ENCODE measurements at regions not wholly inside any gene's neighbourhood (a gene's known extent, or its start where the extent isn't known, plus 50 kb on each side); places are given as distances from the start of the nearest gene placed in this dataset.

- H3K4me1 Mint-ChIP-seq (ENCODE audit: insufficient read depth, unreplicated experiment): no peaks in the 10 kb centered on the region
- ChIA-PET CTCF (no interaction called here), POLR2A (no interaction called here)
- peaks cover 5% of the 10 kb centered on the region for H3K9me3 Mint-ChIP-seq (ENCODE audit: unreplicated experiment)
- intact Hi-C loops (cut with micrococcal nuclease): no loop called here
- BruUV-seq (replicated peaks): no TSS peak
- no peaks in the 10 kb centered on the region for H3K27me3 Mint-ChIP-seq (ENCODE audit: insufficient read depth, unreplicated experiment)
- DNase-seq (ENCODE audit: unreplicated experiment): peak; percentile 29
- no peak for TF ChIP-seq CTCF (IDR thresholded peaks at IDR 0.05; ENCODE audit: unreplicated experiment)
- no peaks in the 10 kb centered on the region for H3K36me3 Mint-ChIP-seq (ENCODE audit: insufficient read depth, unreplicated experiment)
- H3K4me3 Mint-ChIP-seq (ENCODE audit: unreplicated experiment): no peak overlapping the region
- H3K27ac Mint-ChIP-seq (ENCODE audit: low read depth, unreplicated experiment): no peak overlapping the region
Measured at GRCh38 chr6:82704045-82704444, 340.4 kb downstream of the TPBG start.

DNA sequence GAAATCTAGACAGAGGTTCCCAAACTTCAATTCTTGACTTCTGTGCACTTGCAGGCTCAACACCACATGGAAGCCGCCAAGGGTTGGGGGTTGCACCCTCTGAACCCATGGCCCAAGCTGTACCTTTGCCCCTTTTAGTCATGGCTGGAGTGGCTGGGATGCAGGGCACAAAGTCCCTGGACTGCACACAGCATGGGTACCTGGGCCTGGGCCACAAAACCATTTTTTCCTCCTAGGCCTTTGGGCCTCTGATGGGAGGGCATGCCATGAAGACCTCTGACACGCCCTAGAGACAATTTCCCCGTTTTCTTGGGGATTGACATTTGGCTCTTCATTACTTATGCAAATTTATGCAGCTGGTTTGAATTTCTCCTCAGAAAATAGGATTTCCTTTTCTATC lies 342.0 kb downstream of the TPBG start:
- intact Hi-C loops (cut with micrococcal nuclease): no loop called here
- no peaks in the 10 kb centered on the region for H3K4me1 Mint-ChIP-seq (ENCODE audit: insufficient read depth, unreplicated experiment)
- ChIA-PET CTCF (interaction anchor here (1.1 kb wide), 1 partner anchor 348 kb away, joined by 3 read pairs; no protein-coding TSS in a partner anchor), POLR2A (interaction anchor here (1.0 kb wide), 1 partner anchor 24 kb away, joined by 3 read pairs; no protein-coding TSS in a partner anchor)
- no peak for TF ChIP-seq CTCF (IDR thresholded peaks at IDR 0.05; ENCODE audit: unreplicated experiment)
- H3K9me3 Mint-ChIP-seq (ENCODE audit: unreplicated experiment): peaks cover 5% of the 10 kb centered on the region
- no peak overlapping the region for H3K4me3 Mint-ChIP-seq (ENCODE audit: unreplicated experiment)
- no peaks in the 10 kb centered on the region for H3K27me3 Mint-ChIP-seq (ENCODE audit: insufficient read depth, unreplicated experiment)
- no peaks in the 10 kb centered on the region for H3K36me3 Mint-ChIP-seq (ENCODE audit: insufficient read depth, unreplicated experiment)
- H3K27ac Mint-ChIP-seq (ENCODE audit: low read depth, unreplicated experiment): no peak overlapping the region
- no TSS peak for BruUV-seq (replicated peaks)
- DNase-seq (ENCODE audit: unreplicated experiment): no peak

- ChIA-PET POLR2A (no interaction called here), CTCF (no interaction called here)
- Mint-ChIP-seq H3K27ac (ENCODE audit: low read depth, unreplicated experiment) (no peak overlapping the region), H3K4me1 (ENCODE audit: insufficient read depth, unreplicated experiment) (no peaks in the 10 kb centered on the region), H3K9me3 (ENCODE audit: unreplicated experiment) (peaks cover 4% of the 10 kb centered on the region), H3K27me3 (ENCODE audit: insufficient read depth, unreplicated experiment) (no peaks in the 10 kb centered on the region), H3K4me3 (ENCODE audit: unreplicated experiment) (no peak overlapping the region), H3K36me3 (ENCODE audit: insufficient read depth, unreplicated experiment) (no peaks in the 10 kb centered on the region)
- BruUV-seq (replicated peaks): no TSS peak
- TF ChIP-seq CTCF (IDR thresholded peaks at IDR 0.05; ENCODE audit: unreplicated experiment): no peak
- DNase-seq (ENCODE audit: unreplicated experiment): no peak
- intact Hi-C loops (cut with micrococcal nuclease): no loop called here
Measured at GRCh38 chr6:82711105-82711827, 347.6 kb downstream of the TPBG start.

GRCh38 chr6:82711971-82712370 lies 348.4 kb downstream of the TPBG start:
- no peaks in the 10 kb centered on the region for H3K4me1 Mint-ChIP-seq (ENCODE audit: insufficient read depth, unreplicated experiment)
- H3K36me3 Mint-ChIP-seq (ENCODE audit: insufficient read depth, unreplicated experiment): no peaks in the 10 kb centered on the region
- no peaks in the 10 kb centered on the region for H3K27me3 Mint-ChIP-seq (ENCODE audit: insufficient read depth, unreplicated experiment)
- ChIA-PET CTCF (interaction anchor here (0.6 to 1.0 kb wide), 3 partner anchors 10 to 229 kb away, joined by 3 to 4 read pairs (median 3); no protein-coding TSS in a partner anchor), POLR2A (interaction anchor here (0.6 to 0.7 kb wide), 2 partner anchors 10 to 16 kb away, joined by 3 to 5 read pairs; no protein-coding TSS in a partner anchor)
- DNase-seq (ENCODE audit: unreplicated experiment): peak; percentile 8
- no peak for TF ChIP-seq CTCF (IDR thresholded peaks at IDR 0.05; ENCODE audit: unreplicated experiment)
- H3K9me3 Mint-ChIP-seq (ENCODE audit: unreplicated experiment): peaks cover 7% of the 10 kb centered on the region
- intact Hi-C loops (cut with micrococcal nuclease): no loop called here
- no peak overlapping the region for H3K27ac Mint-ChIP-seq (ENCODE audit: low read depth, unreplicated experiment)
- no TSS peak for BruUV-seq (replicated peaks)
- no peak overlapping the region for H3K4me3 Mint-ChIP-seq (ENCODE audit: unreplicated experiment)
